Activated CD4-positive, alpha-beta T cell treated with anti-CD3 and anti-CD28 coated beads for 36 hours (primary cell): ENCODE measurements at regions not wholly inside any gene's neighbourhood (a gene's known extent, or its start where the extent isn't known, plus 50 kb on each side); places are given as distances from the start of the nearest gene placed in this dataset.
"Not testable (repeated sequence)": the region's sequence is repeated elsewhere in the genome, so short reads cannot be mapped to it uniquely, and the experiment has no call there.

Experiments
- ATAC-seq: fragments of 200-7000 bp; cut with Tn5 transposase; one replicate; pipeline ENCODE4 v1.10.0; 2021; ENCODE audit warnings: mild to moderate bottlenecking, moderate library complexity
- CTCF ChIA-PET: fragments of 350-600 bp; sonication (Branson Sonifier 250); formaldehyde crosslinking; loops from one replicate; lab custom pipeline; 2021; ENCODE audit warnings: antibody characterized with exemption; lab: Charles Lee
- POLR2A ChIA-PET: fragments of 350-600 bp; sonication (Branson Sonifier 250); formaldehyde crosslinking; loops from one replicate; lab custom pipeline; 2021; ENCODE audit warnings: antibody characterized with exemption, inconsistent platforms; lab: Charles Lee
- DNase-seq: peaks from one replicate; pipeline ENCODE4 v3.0.0-alpha.2; 2020
- H3K27ac Mint-ChIP-seq: one replicate; pipeline ENCODE4 v1.8.0; 2021; ENCODE audit warnings: mixed read lengths
- H3K27me3 Mint-ChIP-seq: one replicate; pipeline ENCODE4 v1.8.0; 2021; ENCODE audit warnings: mixed read lengths
- H3K36me3 Mint-ChIP-seq: one replicate; pipeline ENCODE4 v1.8.0; 2021; ENCODE audit warnings: low read depth, mixed read lengths
- H3K4me1 Mint-ChIP-seq: one replicate; pipeline ENCODE4 v1.8.0; 2021; ENCODE audit warnings: mixed read lengths
- H3K4me3 Mint-ChIP-seq: one replicate; pipeline ENCODE4 v1.8.0; 2021; ENCODE audit warnings: mild to moderate bottlenecking, moderate library complexity, mixed read lengths
- H3K9me3 Mint-ChIP-seq: one replicate; pipeline ENCODE4 v1.8.0; 2021; ENCODE audit warnings: low read depth, mixed read lengths
- intact Hi-C, 2 experiments: fragments of 100-400 bp; cut with DNase I in 1 of 2; cut with micrococcal nuclease in 1 of 2; formaldehyde crosslinking; loops; one replicate each; pipeline versions ENCODE4 v1.14.2 to v1.15.1; 2022 to 2024; cut with DNase I, micrococcal nuclease

- Mint-ChIP-seq H3K27me3 (no peaks in the 10 kb centered on the region), H3K4me3 (no peak overlapping the region), H3K9me3 (peaks cover 5% of the 10 kb centered on the region), H3K27ac (no peak overlapping the region), H3K4me1 (no peaks in the 10 kb centered on the region), H3K36me3 (peaks cover 4% of the 10 kb centered on the region)
- ChIA-PET POLR2A (no interaction called here), CTCF (interaction anchor here (0.9 kb wide), 1 partner anchor 28 kb away, joined by 3 read pairs; no protein-coding TSS in a partner anchor)
- ATAC-seq (no peak), DNase-seq (no peak)
- intact Hi-C loops, result no loop called here
Measured at GRCh38 chr2:10192392-10193015, 70.0 kb downstream of the RRM2 start.

- Mint-ChIP-seq H3K27ac (no peak overlapping the region), H3K9me3 (peaks cover 5% of the 10 kb centered on the region), H3K36me3 (peaks cover 5% of the 10 kb centered on the region), H3K4me3 (no peak overlapping the region), H3K27me3 (no peaks in the 10 kb centered on the region), H3K4me1 (no peaks in the 10 kb centered on the region)
- POLR2A ChIA-PET, result interaction anchor here (0.5 kb wide), 1 partner anchor 141 kb away, joined by 4 read pairs; no protein-coding TSS in a partner anchor
- CTCF ChIA-PET, result interaction anchor here (1.0 kb wide), 1 partner anchor 242 kb away, joined by 3 read pairs; no protein-coding TSS in a partner anchor
- no peak for ATAC-seq
- DNase-seq, result no peak
- intact Hi-C loops, result no loop called here
Measured at GRCh38 chr2:10193276-10193795, 70.8 kb downstream of the RRM2 start.

DNA sequence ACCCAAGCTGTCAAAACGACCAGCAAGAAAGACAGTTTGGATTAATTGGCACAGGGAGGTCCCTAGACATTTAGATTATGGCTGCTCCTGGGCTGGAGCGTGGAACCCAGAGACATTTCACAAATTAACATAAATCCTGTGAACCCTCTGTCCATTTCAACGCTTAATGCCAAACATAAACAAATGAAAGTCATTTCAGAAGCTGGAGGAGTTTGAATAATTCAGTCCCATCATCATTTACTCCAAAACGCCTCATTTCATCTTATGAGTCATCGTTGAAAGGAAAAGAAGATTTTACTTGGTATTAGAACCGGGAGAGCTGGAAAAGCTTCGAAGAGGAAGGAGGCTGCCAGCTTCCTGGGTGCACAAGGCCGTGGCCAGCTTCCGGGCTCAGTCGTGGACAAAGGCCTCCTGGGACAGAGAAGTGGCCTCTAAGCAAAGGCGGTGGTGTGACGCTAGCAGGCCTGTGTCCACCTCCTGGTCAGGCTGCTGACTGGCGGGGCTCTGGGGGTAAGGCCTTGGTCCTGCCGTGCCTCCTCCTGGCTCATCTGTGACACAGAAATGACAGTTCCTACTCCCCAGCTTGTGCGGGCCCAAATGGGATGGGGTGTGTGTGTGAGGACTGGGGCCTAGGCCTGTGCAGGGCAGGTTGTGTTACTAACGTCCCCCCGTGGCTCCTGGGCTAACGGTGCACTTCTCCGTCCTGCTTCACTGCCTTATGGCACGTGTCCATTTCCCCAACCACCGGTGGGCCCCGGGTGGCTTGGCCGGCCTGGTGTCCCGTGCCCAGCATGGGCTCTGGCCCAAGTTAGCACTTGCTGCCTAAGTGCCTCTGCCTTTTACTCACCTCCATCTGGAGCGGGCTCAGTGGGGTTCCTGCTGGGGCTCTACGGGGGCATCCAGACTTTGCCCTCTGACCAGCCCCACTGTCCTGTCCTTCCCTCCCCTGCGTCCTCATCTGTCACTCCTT lies 71.6 kb downstream of the RRM2 start:
- Mint-ChIP-seq H3K36me3 (peaks cover 10% of the 10 kb centered on the region), H3K27ac (no peak overlapping the region), H3K9me3 (peaks cover 5% of the 10 kb centered on the region), H3K4me3 (no peak overlapping the region), H3K27me3 (no peaks in the 10 kb centered on the region), H3K4me1 (no peaks in the 10 kb centered on the region)
- DNase-seq (no peak), ATAC-seq (no peak)
- CTCF ChIA-PET, result interaction anchor here (1.0 kb wide), 1 partner anchor 241 kb away, joined by 3 read pairs; no protein-coding TSS in a partner anchor
- POLR2A ChIA-PET, result no interaction called here
- intact Hi-C loops, result no loop called here

GRCh38 chr2:10195278-10196109 lies 73.0 kb downstream of the RRM2 start:
- ChIA-PET POLR2A (no interaction called here), CTCF (no interaction called here)
- Mint-ChIP-seq H3K4me1 (no peaks in the 10 kb centered on the region), H3K27ac (no peak overlapping the region), H3K27me3 (no peaks in the 10 kb centered on the region), H3K4me3 (no peak overlapping the region), H3K9me3 (no peaks in the 10 kb centered on the region), H3K36me3 (peaks cover 9% of the 10 kb centered on the region)
- DNase-seq (no peak), ATAC-seq (no peak)
- intact Hi-C loops, result no loop called here

DNA sequence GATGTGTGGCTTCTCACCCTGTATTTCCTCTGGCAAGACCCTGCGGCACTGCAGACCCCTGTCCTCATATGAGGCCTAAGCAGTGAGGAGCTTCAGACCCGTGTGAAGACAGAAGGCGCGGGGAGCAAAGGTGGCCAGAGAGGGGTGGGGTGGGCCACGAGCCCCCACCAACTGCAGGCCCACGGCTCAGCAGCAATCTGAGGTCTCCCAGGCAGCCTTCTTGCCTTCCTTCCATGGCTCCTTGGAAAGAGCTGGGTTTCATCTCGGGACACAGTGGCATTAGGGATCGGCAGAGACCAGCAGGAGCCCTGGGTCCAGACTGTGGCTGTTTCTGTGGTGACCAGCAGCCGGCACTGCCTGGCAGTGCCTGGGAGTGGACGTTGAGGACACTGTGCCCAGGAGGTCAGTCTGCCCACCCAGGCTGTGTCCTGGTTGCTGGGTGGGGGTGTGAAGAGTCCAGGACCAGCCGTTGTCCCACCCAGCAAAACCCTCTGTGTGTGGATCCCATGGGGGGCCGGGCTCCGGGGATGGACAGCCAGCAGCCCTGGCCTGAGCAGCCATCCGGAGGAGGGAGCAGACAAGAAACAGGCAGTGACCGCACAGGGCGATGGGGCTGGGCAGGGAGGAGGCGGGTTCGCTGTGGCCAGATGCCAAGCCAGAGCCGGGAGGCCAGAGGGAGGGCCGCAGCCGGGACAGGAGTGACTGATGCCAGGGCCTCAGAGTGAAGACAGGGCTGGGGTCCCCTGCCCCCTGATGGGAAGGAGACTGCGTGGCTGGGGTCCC lies 73.8 kb downstream of the RRM2 start:
- intact Hi-C loops, result no loop called here
- Mint-ChIP-seq H3K27me3 (no peaks in the 10 kb centered on the region), H3K4me3 (no peak overlapping the region), H3K27ac (no peak overlapping the region), H3K9me3 (no peaks in the 10 kb centered on the region), H3K36me3 (peaks cover 9% of the 10 kb centered on the region), H3K4me1 (no peaks in the 10 kb centered on the region)
- ATAC-seq (no peak), DNase-seq (no peak)
- POLR2A ChIA-PET, result no interaction called here
- CTCF ChIA-PET, result no interaction called here

- H3K36me3 Mint-ChIP-seq, result peaks cover 9% of the 10 kb centered on the region
- ChIA-PET CTCF (no interaction called here), POLR2A (no interaction called here)
- H3K4me3 Mint-ChIP-seq, result no peak overlapping the region
- intact Hi-C loops, result no loop called here
- DNase-seq (no peak), ATAC-seq (no peak)
- no peak overlapping the region for H3K27ac Mint-ChIP-seq
- no peaks in the 10 kb centered on the region for H3K9me3 Mint-ChIP-seq
- H3K4me1 Mint-ChIP-seq, result no peaks in the 10 kb centered on the region
- H3K27me3 Mint-ChIP-seq, result no peaks in the 10 kb centered on the region
Measured at GRCh38 chr2:10196948-10197696, 74.6 kb downstream of the RRM2 start.

GRCh38 chr2:10197697-10198076 lies 75.1 kb downstream of the RRM2 start:
- Mint-ChIP-seq H3K4me3 (no peak overlapping the region), H3K4me1 (no peaks in the 10 kb centered on the region), H3K9me3 (no peaks in the 10 kb centered on the region), H3K27ac (no peak overlapping the region), H3K36me3 (peaks cover 9% of the 10 kb centered on the region), H3K27me3 (no peaks in the 10 kb centered on the region)
- no peak for DNase-seq
- no peak for ATAC-seq
- ChIA-PET POLR2A (no interaction called here), CTCF (no interaction called here)
- intact Hi-C loops, result no loop called here

GRCh38 chr2:10198482-10198881 lies 75.9 kb downstream of the RRM2 start:
- ATAC-seq, CTCF ChIA-PET, H3K9me3 Mint-ChIP-seq, H3K27ac Mint-ChIP-seq, H3K27me3 Mint-ChIP-seq, H3K36me3 Mint-ChIP-seq, H3K4me3 Mint-ChIP-seq, POLR2A ChIA-PET, intact Hi-C loops, DNase-seq, H3K4me1 Mint-ChIP-seq: not testable (repeated sequence)

GRCh38 chr2:10201201-10201600 lies 78.7 kb downstream of the RRM2 start:
- ChIA-PET POLR2A (no interaction called here), CTCF (interaction anchor here (0.6 kb wide), 2 partner anchors 160 to 414 kb away, joined by 3 read pairs; no protein-coding TSS in a partner anchor)
- Mint-ChIP-seq H3K4me1 (no peaks in the 10 kb centered on the region), H3K36me3 (peaks cover 11% of the 10 kb centered on the region), H3K27ac (no peak overlapping the region), H3K27me3 (no peaks in the 10 kb centered on the region), H3K4me3 (no peak overlapping the region), H3K9me3 (no peaks in the 10 kb centered on the region)
- ATAC-seq (no peak), DNase-seq (no peak)
- intact Hi-C loops, result no loop called here

GRCh38 chr2:10202131-10202665 lies 79.7 kb downstream of the RRM2 start:
- DNase-seq (no peak), ATAC-seq (no peak)
- Mint-ChIP-seq H3K27me3 (no peaks in the 10 kb centered on the region), H3K9me3 (no peaks in the 10 kb centered on the region), H3K4me3 (no peak overlapping the region), H3K27ac (no peak overlapping the region), H3K36me3 (peaks cover 11% of the 10 kb centered on the region), H3K4me1 (no peaks in the 10 kb centered on the region)
- ChIA-PET CTCF (no interaction called here), POLR2A (no interaction called here)
- intact Hi-C loops, result no loop called here
